Mesendoderm (in vitro differentiated cells): ENCODE measurements at regions not wholly inside any gene's neighbourhood (a gene's known extent, or its start where the extent isn't known, plus 50 kb on each side); places are given as distances from the start of the nearest gene placed in this dataset.

Experiments
- DNase-seq: peaks from one replicate; pipeline ENCODE4 v3.0.0; 2013
- H2AK5ac ChIP-seq: 2 replicates; pipeline ENCODE4 v1.6.1; 2013; ENCODE audit warnings: low read length, inconsistent platforms
- H2BK120ac ChIP-seq: 2 replicates; pipeline ENCODE4 v1.6.1; 2013; ENCODE audit warnings: low read depth, mild to moderate bottlenecking, low read length, moderate library complexity, mixed read lengths
- H2BK15ac ChIP-seq: replicated peaks from 2 replicates; pipeline ENCODE4 v1.6.1; 2013; ENCODE audit warnings: low read depth, mild to moderate bottlenecking, moderate library complexity
- H2BK5ac ChIP-seq: 2 replicates; pipeline ENCODE4 v1.6.1; 2013; ENCODE audit warnings: low read length, inconsistent platforms
- H3K18ac ChIP-seq: 2 replicates; pipeline ENCODE4 v1.6.1; 2013; ENCODE audit warnings: mild to moderate bottlenecking, low read length, mixed read lengths
- H3K23ac ChIP-seq: one replicate; pipeline ENCODE4 v1.6.1; 2013; ENCODE audit warnings: low read length
- H3K27ac ChIP-seq: 2 replicates; pipeline ENCODE4 v1.5.1; 2013; ENCODE audit warnings: low read depth, mild to moderate bottlenecking, inconsistent platforms, low read length, moderate library complexity
- H3K27me3 ChIP-seq: 2 replicates; pipeline ENCODE4 v1.6.1; 2013; ENCODE audit warnings: low read length, control low read depth, mild to moderate bottlenecking, inconsistent platforms; ENCODE audit not compliant: insufficient read depth, poor library complexity
- H3K36me3 ChIP-seq: 2 replicates; pipeline ENCODE4 v1.6.1; 2013; ENCODE audit warnings: low read length, inconsistent platforms; ENCODE audit not compliant: control insufficient read depth, insufficient read depth
- H3K4ac ChIP-seq: one replicate; pipeline ENCODE4 v1.6.1; 2013; ENCODE audit warnings: low read depth, mild to moderate bottlenecking, low read length, moderate library complexity
- H3K4me1 ChIP-seq: 2 replicates; pipeline ENCODE4 v1.6.1; 2013; ENCODE audit warnings: low read depth, low read length, inconsistent platforms; ENCODE audit not compliant: control insufficient read depth
- H3K4me2 ChIP-seq: 2 replicates; pipeline ENCODE4 v1.6.1; 2013; ENCODE audit warnings: low read length
- H3K4me3 ChIP-seq: 2 replicates; pipeline ENCODE4 v1.5.1; 2013; ENCODE audit warnings: mild to moderate bottlenecking, low read length
- H3K56ac ChIP-seq: one replicate; pipeline ENCODE4 v1.6.1; 2013; ENCODE audit warnings: low read length
- H3K79me1 ChIP-seq: 2 replicates; pipeline ENCODE4 v1.6.1; 2013; ENCODE audit warnings: low read length, inconsistent platforms
- H3K79me2 ChIP-seq: 2 replicates; pipeline ENCODE4 v1.6.1; 2013; ENCODE audit warnings: mild to moderate bottlenecking, low read length; ENCODE audit not compliant: control insufficient read depth, insufficient read depth
- H3K9ac ChIP-seq: 2 replicates; pipeline ENCODE4 v1.6.1; 2013; ENCODE audit warnings: low read length, inconsistent platforms
- H4K5ac ChIP-seq: one replicate; pipeline ENCODE4 v1.6.1; 2013; ENCODE audit warnings: low read length
- H4K8ac ChIP-seq: one replicate; pipeline ENCODE4 v1.6.1; 2013; ENCODE audit warnings: low read depth, mild to moderate bottlenecking, control low read depth, low read length, moderate library complexity
- WGBS: extraction: QIAGEN DNeasy Blood & Tissue Kit; methylation state at CpG from one replicate; pipeline ENCODE4 v1.1.7; 2013; ENCODE audit warnings: low lambda C conversion rate, missing lambda C conversion rate; ENCODE audit not compliant: insufficient coverage; ENCODE audit errors: extremely low coverage; 5-methylcytosine and 5-hydroxymethylcytosine counted together

DNA sequence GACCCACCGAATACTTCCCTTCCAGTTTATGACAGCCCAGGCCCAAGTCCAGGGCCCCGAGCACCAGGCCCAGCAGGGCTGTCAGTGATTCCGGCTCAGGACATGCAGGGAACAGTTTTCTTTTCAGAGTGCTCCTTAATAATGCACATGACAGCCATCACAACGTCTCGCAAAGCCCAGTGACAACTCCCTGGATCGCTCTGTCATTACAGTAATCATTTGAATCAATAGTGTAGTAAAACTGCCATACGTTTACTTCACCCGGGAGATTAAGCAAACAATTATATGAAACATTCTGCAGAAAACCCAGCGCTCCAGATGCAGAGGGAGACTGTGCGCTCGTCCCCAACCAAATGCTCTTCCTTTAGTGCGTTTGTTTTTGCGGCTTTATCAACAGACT lies 162.6 kb upstream of the CDH13 start:
- no peak overlapping the region for H4K5ac ChIP-seq
- H3K36me3 ChIP-seq: no peaks in the 10 kb centered on the region
- no peaks in the 10 kb centered on the region for H3K27me3 ChIP-seq
- H3K18ac ChIP-seq: no peak overlapping the region
- no peak overlapping the region for H3K56ac ChIP-seq
- H2AK5ac ChIP-seq: no peak overlapping the region
- no peak overlapping the region for H3K4me3 ChIP-seq
- H3K79me1 ChIP-seq: no peaks in the 10 kb centered on the region
- H3K79me2 ChIP-seq: no peaks in the 10 kb centered on the region
- H2BK5ac ChIP-seq: no peak overlapping the region
- H3K4me1 ChIP-seq: no peaks in the 10 kb centered on the region
- no peak overlapping the region for H3K27ac ChIP-seq
- no CpG with 5 or more reads among the region's 13 CpGs for WGBS
- no peak overlapping the region for H3K4ac ChIP-seq
- H3K9ac ChIP-seq: no peak overlapping the region
- DNase-seq: no peak
- H3K23ac ChIP-seq: no peak overlapping the region
- no peak overlapping the region for H3K4me2 ChIP-seq
- H2BK120ac ChIP-seq: no peak overlapping the region
- no peak overlapping the region for H4K8ac ChIP-seq
- H2BK15ac ChIP-seq: no peak overlapping the region

DNA sequence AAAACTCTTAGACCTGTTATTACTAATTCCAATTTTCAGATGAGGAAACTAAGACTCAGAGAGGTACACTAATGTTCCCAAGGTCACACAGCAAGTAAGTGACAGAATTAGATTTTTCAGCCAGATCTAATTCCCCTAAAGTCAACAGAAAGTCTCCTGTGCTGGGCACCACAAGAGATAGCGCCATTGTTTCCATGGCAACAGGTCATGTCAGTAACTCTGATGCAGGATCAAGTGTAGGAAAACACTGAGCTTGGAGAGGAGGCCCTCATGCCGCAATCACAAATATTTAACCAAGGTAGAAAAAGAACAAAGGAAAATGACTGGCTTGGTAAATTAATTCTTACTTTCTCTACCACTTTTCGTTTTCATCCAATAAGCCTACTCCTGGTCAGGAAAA lies 166.0 kb upstream of the CDH13 start:
- H3K4me2 ChIP-seq: no peak overlapping the region
- H3K23ac ChIP-seq: no peak overlapping the region
- no peak overlapping the region for H3K9ac ChIP-seq
- no peaks in the 10 kb centered on the region for H3K79me2 ChIP-seq
- H3K27me3 ChIP-seq: no peaks in the 10 kb centered on the region
- no peak overlapping the region for H3K4ac ChIP-seq
- H3K56ac ChIP-seq: no peak overlapping the region
- no CpG with 5 or more reads among the region's 3 CpGs for WGBS
- H3K4me1 ChIP-seq: no peaks in the 10 kb centered on the region
- no peaks in the 10 kb centered on the region for H3K79me1 ChIP-seq
- no peak overlapping the region for H3K18ac ChIP-seq
- no peak overlapping the region for H3K27ac ChIP-seq
- H4K8ac ChIP-seq: no peak overlapping the region
- H4K5ac ChIP-seq: no peak overlapping the region
- DNase-seq: peak; percentile 55
- H2BK15ac ChIP-seq: no peak overlapping the region
- no peaks in the 10 kb centered on the region for H3K36me3 ChIP-seq
- H2BK5ac ChIP-seq: no peak overlapping the region
- no peak overlapping the region for H2BK120ac ChIP-seq
- H3K4me3 ChIP-seq: no peak overlapping the region
- H2AK5ac ChIP-seq: no peak overlapping the region

DNA sequence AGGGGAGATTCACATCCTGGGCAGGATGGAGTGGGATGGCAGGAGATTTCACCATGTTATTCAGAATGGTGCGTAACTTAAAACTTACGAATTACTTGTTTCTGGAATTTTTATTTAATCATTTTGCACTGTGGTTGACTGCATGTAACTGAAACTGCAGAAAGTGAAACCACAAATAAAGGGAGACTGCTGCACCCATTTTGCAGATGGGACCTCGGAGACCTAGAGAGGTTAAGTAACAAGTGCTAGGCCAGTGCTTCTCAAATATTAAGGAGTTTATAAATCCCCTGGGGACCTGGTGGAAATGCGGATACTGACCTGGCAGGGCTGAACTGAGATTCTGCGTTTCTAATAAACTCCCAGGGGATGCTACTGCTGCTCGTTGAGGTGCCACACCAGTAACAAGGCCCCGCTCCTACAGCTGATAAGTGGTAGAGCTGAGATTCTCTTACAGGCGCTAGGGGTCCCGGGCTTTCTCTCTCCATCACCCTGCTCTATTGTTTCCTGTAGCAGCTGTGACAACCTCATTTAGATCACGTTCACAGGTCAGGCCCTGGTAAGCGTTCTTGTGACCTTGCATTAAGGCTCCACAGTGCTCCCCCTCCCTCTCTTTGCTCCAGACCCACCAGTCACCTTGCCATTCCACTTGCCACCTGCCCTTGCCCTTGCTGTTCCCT lies 167.1 kb upstream of the CDH13 start:
- Histone ChIP-seq H3K79me2 (no peaks in the 10 kb centered on the region), H3K4me2 (no peak overlapping the region), H3K18ac (no peak overlapping the region), H3K23ac (no peak overlapping the region), H2BK15ac (no peak overlapping the region), H3K4ac (no peak overlapping the region), H3K4me3 (no peak overlapping the region), H2BK5ac (no peak overlapping the region), H3K56ac (no peak overlapping the region), H3K27me3 (no peaks in the 10 kb centered on the region), H3K79me1 (no peaks in the 10 kb centered on the region), H4K8ac (no peak overlapping the region), H3K27ac (no peak overlapping the region), H2AK5ac (no peak overlapping the region), H3K4me1 (no peaks in the 10 kb centered on the region), H4K5ac (no peak overlapping the region), H3K9ac (no peak overlapping the region), H3K36me3 (no peaks in the 10 kb centered on the region), H2BK120ac (no peak overlapping the region)
- WGBS: no CpG with 5 or more reads among the region's 11 CpGs
- DNase-seq: no peak

DNA sequence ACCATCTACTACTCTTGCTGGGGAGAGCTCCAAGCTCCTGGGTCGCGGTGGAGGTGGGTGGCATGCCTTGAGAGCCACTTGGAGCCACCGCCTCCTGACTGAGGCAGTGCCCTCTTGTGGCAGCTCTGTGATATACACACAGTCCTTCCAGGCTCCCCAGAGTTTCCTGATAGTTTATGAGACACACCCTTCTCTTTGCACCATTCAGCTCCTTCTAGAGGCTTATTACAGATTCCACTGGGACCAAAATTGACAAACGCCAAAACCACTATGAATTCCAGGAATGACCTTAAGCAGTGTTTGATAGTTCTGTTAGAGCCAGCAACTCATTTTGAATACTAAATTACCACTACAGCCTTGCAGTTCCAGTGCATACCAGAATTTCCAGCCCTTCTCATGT lies 170.1 kb upstream of the CDH13 start:
- Histone ChIP-seq H3K79me1 (no peaks in the 10 kb centered on the region), H4K5ac (no peak overlapping the region), H3K4me2 (no peak overlapping the region), H3K18ac (no peak overlapping the region), H3K27me3 (no peaks in the 10 kb centered on the region), H3K79me2 (no peaks in the 10 kb centered on the region), H3K36me3 (no peaks in the 10 kb centered on the region), H2BK120ac (no peak overlapping the region), H3K4me1 (no peaks in the 10 kb centered on the region), H2BK5ac (no peak overlapping the region), H3K23ac (no peak overlapping the region), H2BK15ac (no peak overlapping the region), H4K8ac (no peak overlapping the region), H3K4me3 (no peak overlapping the region), H3K27ac (no peak overlapping the region), H3K56ac (no peak overlapping the region), H2AK5ac (no peak overlapping the region), H3K4ac (no peak overlapping the region), H3K9ac (no peak overlapping the region)
- DNase-seq: peak; percentile 80
- WGBS: no CpG with 5 or more reads among the region's 4 CpGs

DNA sequence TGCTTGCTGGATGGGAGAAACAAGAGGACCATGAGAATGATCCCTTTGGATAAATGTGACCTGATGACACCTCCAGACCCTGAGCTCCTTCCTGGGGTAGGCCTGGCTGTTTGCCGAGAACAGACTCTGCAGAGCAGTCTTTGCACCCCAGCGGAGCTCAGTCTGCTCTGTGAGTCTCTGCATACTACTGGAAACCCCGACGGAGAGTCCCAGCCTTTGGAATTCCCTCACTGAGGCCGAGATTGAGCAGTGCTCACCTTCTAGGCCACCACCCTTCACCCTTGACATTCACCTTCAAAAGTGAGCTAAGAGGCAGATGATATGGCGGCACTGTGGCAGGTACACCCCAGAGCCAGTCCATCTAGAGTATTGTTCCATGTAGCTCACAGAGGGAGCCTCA lies 172.2 kb upstream of the CDH13 start:
- Histone ChIP-seq H2BK5ac (no peak overlapping the region), H3K4me3 (no peak overlapping the region), H3K4ac (no peak overlapping the region), H4K8ac (no peak overlapping the region), H3K79me1 (no peaks in the 10 kb centered on the region), H2AK5ac (no peak overlapping the region), H3K4me1 (no peaks in the 10 kb centered on the region), H3K4me2 (no peak overlapping the region), H2BK120ac (no peak overlapping the region), H3K18ac (no peak overlapping the region), H3K56ac (no peak overlapping the region), H3K27ac (no peak overlapping the region), H2BK15ac (no peak overlapping the region), H3K79me2 (no peaks in the 10 kb centered on the region), H3K36me3 (no peaks in the 10 kb centered on the region), H3K23ac (no peak overlapping the region), H4K5ac (no peak overlapping the region), H3K9ac (no peak overlapping the region), H3K27me3 (no peaks in the 10 kb centered on the region)
- no CpG with 5 or more reads among the region's 6 CpGs for WGBS
- DNase-seq: no peak

DNA sequence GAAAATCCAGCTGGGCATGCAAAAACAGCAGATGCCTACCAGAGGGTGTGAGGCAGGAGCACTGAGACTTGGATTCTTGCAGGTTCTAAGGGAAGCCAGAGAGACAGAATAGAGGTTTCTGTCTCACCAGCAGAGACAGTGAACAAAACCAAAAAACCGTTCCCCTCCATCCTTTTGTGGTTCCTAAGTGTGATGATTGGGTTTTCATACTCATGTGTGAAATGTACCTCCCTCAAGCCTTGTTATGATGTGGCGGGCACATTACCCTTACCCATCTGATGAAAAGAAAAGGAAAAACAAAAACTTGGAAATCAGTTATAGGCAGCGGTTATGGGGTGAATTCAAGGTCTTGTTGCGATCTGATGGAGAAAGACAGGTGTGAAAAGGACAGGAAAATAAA lies 172.6 kb upstream of the CDH13 start:
- Histone ChIP-seq H2BK15ac (no peak overlapping the region), H4K8ac (no peak overlapping the region), H3K4ac (no peak overlapping the region), H3K27ac (no peak overlapping the region), H3K18ac (no peak overlapping the region), H3K56ac (no peak overlapping the region), H2BK5ac (no peak overlapping the region), H4K5ac (no peak overlapping the region), H3K4me2 (no peak overlapping the region), H3K79me1 (no peaks in the 10 kb centered on the region), H3K79me2 (no peaks in the 10 kb centered on the region), H2BK120ac (no peak overlapping the region), H3K27me3 (no peaks in the 10 kb centered on the region), H2AK5ac (no peak overlapping the region), H3K36me3 (no peaks in the 10 kb centered on the region), H3K4me1 (no peaks in the 10 kb centered on the region), H3K23ac (no peak overlapping the region), H3K9ac (no peak overlapping the region), H3K4me3 (no peak overlapping the region)
- no peak for DNase-seq
- WGBS: no CpG with 5 or more reads among the region's 4 CpGs
